ENCODE measurements at regions not wholly inside any gene's neighbourhood (a gene's known extent, or its start where the extent isn't known, plus 50 kb on each side); places are given as distances from the start of the nearest gene placed in this dataset.

- H3K79me2 ChIP-seq (ENCODE audit: control insufficient read depth, insufficient read depth, low read length), result no peaks in the 10 kb centered on the region
- no peak overlapping the region for H2AFZ ChIP-seq (ENCODE audit: insufficient read depth, low read depth, low read length, poor library complexity, severe bottlenecking)
- no peak overlapping the region for H3K27ac ChIP-seq (ENCODE audit: low read length in 2 of 2)
- no peaks in the 10 kb centered on the region for H3K36me3 ChIP-seq (replicated peaks in 1 of 2; ENCODE audit: control extremely low read depth in 1 of 2, control insufficient read depth in 1 of 2, extremely low read depth in 1 of 2, insufficient read depth in 2 of 2, low read length in 1 of 2)
- Mint-ChIP-seq H3K27ac (no peak overlapping the region), H3K4me1 (no peaks in the 10 kb centered on the region), H3K27me3 (peaks cover 15% of the 10 kb centered on the region), H3K9me3 (ENCODE audit: insufficient read depth) (no peaks in the 10 kb centered on the region), H3K4me3 (no peak overlapping the region)
- intact Hi-C loops (cut with micrococcal nuclease), result no loop called here
- no peak for TF ChIP-seq CTCF (IDR thresholded peaks at IDR 0.05)
- no peak for TF ChIP-seq EZH2 (IDR thresholded peaks at IDR 0.05; ENCODE audit: borderline replicate concordance, insufficient read depth, low read depth, low read length, poor library complexity, severe bottlenecking)
- ChIA-PET POLR2A (no interaction called here), CTCF (no interaction called here)
- ATAC-seq (ENCODE audit: low read depth) (no peak), DNase-seq (no peak)
- H4K20me1 ChIP-seq (ENCODE audit: control insufficient read depth, insufficient read depth, low read length, poor library complexity, severe bottlenecking), result no peaks in the 10 kb centered on the region
- peaks cover 0 to 5% (median 0%) of the 10 kb centered on the region in 3 donors for H3K9me3 ChIP-seq (ENCODE audit: control extremely low read depth in 1 of 3, control insufficient read depth in 2 of 3, insufficient read depth in 1 of 3, low read length in 2 of 3)
- no peak overlapping the region for H3K4me3 ChIP-seq (ENCODE audit: control extremely low read depth in 1 of 5, extremely low read depth in 1 of 5, insufficient read depth in 1 of 5, low read depth in 2 of 5, low read length in 4 of 5)
- no peak overlapping the region for H3K9ac ChIP-seq (ENCODE audit: low read length)
- H3K4me1 ChIP-seq (ENCODE audit: control insufficient read depth in 2 of 2, insufficient read depth in 2 of 2, low read length in 2 of 2), result no peaks in the 10 kb centered on the region
- H3K4me2 ChIP-seq (replicated peaks; ENCODE audit: low read depth, low read length, poor library complexity, severe bottlenecking), result no peak overlapping the region
- 66% methylated on average over 9 of the region's 9 CpGs for WGBS (ENCODE audit: insufficient coverage)
- no peaks in the 10 kb centered on the region for H3K27me3 ChIP-seq (replicated peaks in 1 of 4; ENCODE audit: control extremely low read depth in 1 of 4, control insufficient read depth in 3 of 4, insufficient read depth in 4 of 4, low read length in 3 of 4)
These were observed 231.5 kb downstream of the AACS start for GRCh38 chr12:125296701-125297100.

GRCh38 chr12:125299840-125300239, 234.6 kb downstream of the AACS start:
- Histone ChIP-seq H2AFZ (ENCODE audit: insufficient read depth, low read depth, low read length, poor library complexity, severe bottlenecking) (no peak overlapping the region), H3K79me2 (ENCODE audit: control insufficient read depth, insufficient read depth, low read length) (no peaks in the 10 kb centered on the region), H3K27ac (ENCODE audit: low read length in 2 of 2) (no peak overlapping the region), H3K9ac (ENCODE audit: low read length) (no peak overlapping the region), H3K4me2 (replicated peaks; ENCODE audit: low read depth, low read length, poor library complexity, severe bottlenecking) (no peak overlapping the region), H3K4me1 (ENCODE audit: control insufficient read depth in 2 of 2, insufficient read depth in 2 of 2, low read length in 2 of 2) (no peaks in the 10 kb centered on the region), H3K27me3 (replicated peaks in 1 of 4; ENCODE audit: control extremely low read depth in 1 of 4, control insufficient read depth in 3 of 4, insufficient read depth in 4 of 4, low read length in 3 of 4) (no peaks in the 10 kb centered on the region), H3K36me3 (replicated peaks in 1 of 2; ENCODE audit: control extremely low read depth in 1 of 2, control insufficient read depth in 1 of 2, extremely low read depth in 1 of 2, insufficient read depth in 2 of 2, low read length in 1 of 2) (no peaks in the 10 kb centered on the region), H3K9me3 (ENCODE audit: control extremely low read depth in 1 of 3, control insufficient read depth in 2 of 3, insufficient read depth in 1 of 3, low read length in 2 of 3) (no peaks in the 10 kb centered on the region), H4K20me1 (ENCODE audit: control insufficient read depth, insufficient read depth, low read length, poor library complexity, severe bottlenecking) (no peaks in the 10 kb centered on the region), H3K4me3 (ENCODE audit: control extremely low read depth in 1 of 5, extremely low read depth in 1 of 5, insufficient read depth in 1 of 5, low read depth in 2 of 5, low read length in 4 of 5) (no peak overlapping the region)
- peaks cover 15% of the 10 kb centered on the region for H3K27me3 Mint-ChIP-seq
- no peak for ATAC-seq (ENCODE audit: low read depth)
- ChIA-PET POLR2A (no interaction called here), CTCF (no interaction called here)
- 93% methylated on average over 6 of the region's 9 CpGs for WGBS (ENCODE audit: insufficient coverage)
- H3K27ac Mint-ChIP-seq, result no peak overlapping the region
- no peak overlapping the region for H3K4me3 Mint-ChIP-seq
- TF ChIP-seq EZH2 (IDR thresholded peaks at IDR 0.05; ENCODE audit: borderline replicate concordance, insufficient read depth, low read depth, low read length, poor library complexity, severe bottlenecking) (no peak), CTCF (IDR thresholded peaks at IDR 0.05) (no peak)
- H3K9me3 Mint-ChIP-seq (ENCODE audit: insufficient read depth), result no peaks in the 10 kb centered on the region
- H3K4me1 Mint-ChIP-seq, result no peaks in the 10 kb centered on the region
- intact Hi-C loops (cut with micrococcal nuclease), result no loop called here
- DNase-seq, result no peak

Measured in B cell (primary cell).